ENCODE measurements at regions not wholly inside any gene's neighbourhood (a gene's known extent, or its start where the extent isn't known, plus 50 kb on each side); places are given as distances from the start of the nearest gene placed in this dataset.

GRCh38 chr1:177448652-177449357 lies 278.0 kb downstream of the BRINP2 start:
- H3K4me3 ChIP-seq (ENCODE audit: low read length), result no peak overlapping the region
- no peaks in the 10 kb centered on the region for H3K9me3 ChIP-seq (ENCODE audit: control insufficient read depth, insufficient read depth, low read length)
- no peaks in the 10 kb centered on the region for H3K79me2 ChIP-seq (ENCODE audit: control insufficient read depth, low read length)
- TF ChIP-seq EZH2phosphoT487 (IDR thresholded peaks at IDR 0.05; ENCODE audit: borderline replicate concordance, low read length) (no peak), CTCF (IDR thresholded peaks at IDR 0.05; ENCODE audit: low read depth, low read length, poor library complexity, severe bottlenecking) (no peak)
- H4K20me1 ChIP-seq (ENCODE audit: control insufficient read depth, insufficient read depth, low read depth, low read length), result no peaks in the 10 kb centered on the region
- H3K9me2 ChIP-seq (replicated peaks; ENCODE audit: control insufficient read depth, low read length), result no peaks in the 10 kb centered on the region
- H3K27me3 ChIP-seq (ENCODE audit: control insufficient read depth, low read length), result no peaks in the 10 kb centered on the region
- no peaks in the 10 kb centered on the region for H3K4me1 ChIP-seq (ENCODE audit: control insufficient read depth, low read length)
- no peaks in the 10 kb centered on the region for H3F3A ChIP-seq (ENCODE audit: control insufficient read depth, insufficient read depth)
- no peak overlapping the region for H3K27ac ChIP-seq (ENCODE audit: low read depth, low read length)
- no peak overlapping the region for H3K4me2 ChIP-seq (ENCODE audit: low read length)
- H3K36me3 ChIP-seq (ENCODE audit: control insufficient read depth, low read length), result no peaks in the 10 kb centered on the region

GRCh38 chr1:177448036-177448615 lies 277.4 kb downstream of the BRINP2 start:
- no peaks in the 10 kb centered on the region for H3K27me3 ChIP-seq (ENCODE audit: control insufficient read depth, low read length)
- no peaks in the 10 kb centered on the region for H3K9me2 ChIP-seq (replicated peaks; ENCODE audit: control insufficient read depth, low read length)
- no peaks in the 10 kb centered on the region for H3K79me2 ChIP-seq (ENCODE audit: control insufficient read depth, low read length)
- no peak overlapping the region for H3K4me3 ChIP-seq (ENCODE audit: low read length)
- no peaks in the 10 kb centered on the region for H3K36me3 ChIP-seq (ENCODE audit: control insufficient read depth, low read length)
- no peak overlapping the region for H3K27ac ChIP-seq (ENCODE audit: low read depth, low read length)
- no peaks in the 10 kb centered on the region for H3K4me1 ChIP-seq (ENCODE audit: control insufficient read depth, low read length)
- no peaks in the 10 kb centered on the region for H3K9me3 ChIP-seq (ENCODE audit: control insufficient read depth, insufficient read depth, low read length)
- H3F3A ChIP-seq (ENCODE audit: control insufficient read depth, insufficient read depth), result no peaks in the 10 kb centered on the region
- TF ChIP-seq CTCF (IDR thresholded peaks at IDR 0.05; ENCODE audit: low read depth, low read length, poor library complexity, severe bottlenecking) (no peak), EZH2phosphoT487 (IDR thresholded peaks at IDR 0.05; ENCODE audit: borderline replicate concordance, low read length) (no peak)
- H3K4me2 ChIP-seq (ENCODE audit: low read length), result no peak overlapping the region
- H4K20me1 ChIP-seq (ENCODE audit: control insufficient read depth, insufficient read depth, low read depth, low read length), result no peaks in the 10 kb centered on the region

- no peak for TF ChIP-seq CTCF (IDR thresholded peaks at IDR 0.05; ENCODE audit: low read depth, low read length, poor library complexity, severe bottlenecking)
- TF ChIP-seq EZH2phosphoT487 (IDR thresholded peaks at IDR 0.05; ENCODE audit: borderline replicate concordance, low read length), result no peak
- no peaks in the 10 kb centered on the region for H3K9me2 ChIP-seq (replicated peaks; ENCODE audit: control insufficient read depth, low read length)
- H3K4me3 ChIP-seq (ENCODE audit: low read length), result no peak overlapping the region
- no peaks in the 10 kb centered on the region for H3F3A ChIP-seq (ENCODE audit: control insufficient read depth, insufficient read depth)
- no peaks in the 10 kb centered on the region for H3K27me3 ChIP-seq (ENCODE audit: control insufficient read depth, low read length)
- no peaks in the 10 kb centered on the region for H3K79me2 ChIP-seq (ENCODE audit: control insufficient read depth, low read length)
- H3K27ac ChIP-seq (ENCODE audit: low read depth, low read length), result no peak overlapping the region
- H3K9me3 ChIP-seq (ENCODE audit: control insufficient read depth, insufficient read depth, low read length), result no peaks in the 10 kb centered on the region
- H3K4me2 ChIP-seq (ENCODE audit: low read length), result no peak overlapping the region
- H3K4me1 ChIP-seq (ENCODE audit: control insufficient read depth, low read length), result no peaks in the 10 kb centered on the region
- H4K20me1 ChIP-seq (ENCODE audit: control insufficient read depth, insufficient read depth, low read depth, low read length), result no peaks in the 10 kb centered on the region
- H3K36me3 ChIP-seq (ENCODE audit: control insufficient read depth, low read length), result no peaks in the 10 kb centered on the region
Observed at GRCh38 chr1:177444997-177445746, 274.4 kb downstream of the BRINP2 start.

All from DOHH2 (cell line).